Daoy (cell line): ENCODE measurements at regions not wholly inside any gene's neighbourhood (a gene's known extent, or its start where the extent isn't known, plus 50 kb on each side); places are given as distances from the start of the nearest gene placed in this dataset.

Source experiments
- DNase-seq: peaks from one replicate; pipeline ENCODE4 v3.0.0-alpha.2; 2015; ENCODE audit warnings: low read depth

- DNase-seq: no peak
Observed at GRCh38 chr13:105790923-105791322, 744.5 kb downstream of the EFNB2 start.

GRCh38 chr13:105788530-105788929 lies 746.9 kb downstream of the EFNB2 start:
- DNase-seq: no peak

GRCh38 chr13:105787632-105788031 lies 747.8 kb downstream of the EFNB2 start:
- no peak for DNase-seq

- DNase-seq: no peak
Observed at GRCh38 chr13:105785436-105785835, 750.0 kb downstream of the EFNB2 start.

- DNase-seq: no peak
Observed at GRCh38 chr13:105783261-105783660, 752.2 kb downstream of the EFNB2 start.

GRCh38 chr13:105778196-105778595 lies 757.3 kb downstream of the EFNB2 start:
- no peak for DNase-seq

GRCh38 chr13:105774739-105775460 lies 760.6 kb downstream of the EFNB2 start:
- peak; percentile 55 for DNase-seq

GRCh38 chr13:105773863-105774538 lies 761.5 kb downstream of the EFNB2 start:
- peak; percentile 73 for DNase-seq

GRCh38 chr13:105773241-105773640 lies 762.2 kb downstream of the EFNB2 start:
- no peak for DNase-seq

- no peak for DNase-seq
Observed at GRCh38 chr13:105764486-105764885, 771.0 kb downstream of the EFNB2 start.

- no peak for DNase-seq
Observed at GRCh38 chr13:105763851-105764250, 771.6 kb downstream of the EFNB2 start.

- DNase-seq: no peak
Observed at GRCh38 chr13:105762096-105762495, 773.4 kb downstream of the EFNB2 start.

- no peak for DNase-seq
Observed at GRCh38 chr13:105758918-105759860, 776.3 kb downstream of the EFNB2 start.

- DNase-seq: no peak
Observed at GRCh38 chr13:105740739-105741138, 794.7 kb downstream of the EFNB2 start.

GRCh38 chr13:105737688-105738087 lies 797.8 kb downstream of the EFNB2 start:
- DNase-seq: no peak

GRCh38 chr13:105735281-105735680 lies 800.2 kb downstream of the EFNB2 start:
- DNase-seq: no peak

GRCh38 chr13:105732806-105733529 lies 802.5 kb downstream of the EFNB2 start:
- DNase-seq: no peak

GRCh38 chr13:105725887-105726286 lies 809.6 kb downstream of the EFNB2 start:
- DNase-seq: no peak

- DNase-seq: peak; percentile 7
Observed at GRCh38 chr13:105721016-105721415, 814.4 kb downstream of the EFNB2 start.

GRCh38 chr13:105719859-105720258 lies 815.6 kb downstream of the EFNB2 start:
- DNase-seq: no peak

- no peak for DNase-seq
Observed at GRCh38 chr13:105709181-105709580, 826.3 kb downstream of the EFNB2 start.

- no peak for DNase-seq
Observed at GRCh38 chr13:105703843-105704242, 831.6 kb downstream of the EFNB2 start.
